ENCODE measurements at regions not wholly inside any gene's neighbourhood (a gene's known extent, or its start where the extent isn't known, plus 50 kb on each side); places are given as distances from the start of the nearest gene placed in this dataset.
A peak's percentile ranks its signal among the peaks of the same experiment; 100 is the strongest.
"Not testable (repeated sequence)": the region's sequence is repeated elsewhere in the genome, so short reads cannot be mapped to it uniquely, and the experiment has no call there.

DNA sequence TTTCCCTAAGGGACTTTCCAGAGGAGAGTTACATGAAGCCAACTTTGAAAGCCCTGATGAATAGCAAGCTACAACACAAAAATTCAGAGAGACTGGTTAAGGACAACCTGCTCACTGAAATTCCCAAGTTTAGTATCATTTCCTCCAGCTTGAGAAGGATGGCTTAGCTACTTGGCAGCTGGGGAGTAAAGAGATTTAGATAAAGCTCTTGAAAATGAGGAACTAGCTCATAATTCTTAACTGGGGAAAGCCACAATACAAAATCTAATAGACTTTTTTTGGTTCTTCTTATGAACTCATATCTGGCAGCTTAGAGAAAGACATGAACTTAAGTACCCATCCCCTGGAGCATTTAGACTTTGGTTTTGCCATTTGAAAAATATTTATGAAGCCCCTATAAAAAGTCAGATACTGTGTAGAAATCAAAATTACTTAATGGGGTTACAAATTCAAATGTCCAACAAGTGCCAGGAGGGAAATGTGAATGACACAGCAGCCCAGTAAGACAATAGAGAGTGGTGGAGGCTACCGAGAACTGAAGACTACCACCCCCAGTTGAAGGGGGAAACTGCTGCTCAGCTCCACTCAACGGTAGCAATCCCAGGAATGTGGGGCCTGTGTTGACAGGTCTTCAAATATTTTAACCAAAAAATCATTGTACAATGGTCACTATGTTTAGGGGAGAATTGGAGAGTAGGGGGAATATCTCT is 79.4 kb upstream of the ADRB2 start:
- Histone ChIP-seq H3K27ac (ENCODE audit: low read depth, low read length) (no peak overlapping the region), H3K9me3 (ENCODE audit: low read length) (no peaks in the 10 kb centered on the region), H3K36me3 (ENCODE audit: insufficient read depth, low read length) (no peaks in the 10 kb centered on the region), H3K4me1 (ENCODE audit: insufficient read depth, low read length) (no peaks in the 10 kb centered on the region), H3K4me3 (ENCODE audit: low read length) (no peak overlapping the region), H3K27me3 (ENCODE audit: insufficient read depth, low read length, poor library complexity, severe bottlenecking) (no peaks in the 10 kb centered on the region)
- H3K4me1 Mint-ChIP-seq, result no peaks in the 10 kb centered on the region
- peak overlapping the region in 1 of 8 donors; percentile 81 for H3K27ac Mint-ChIP-seq
- H3K36me3 Mint-ChIP-seq, result no peaks in the 10 kb centered on the region
- peaks cover 0 to 3% of the 10 kb centered on the region in 2 donors for H3K27me3 Mint-ChIP-seq
- ChIA-PET POLR2A (no interaction called here), CTCF (interaction anchor here (0.8 to 4.0 kb wide), 4 partner anchors 16 to 288 kb away, joined by 3 to 11 read pairs (median 4); no protein-coding TSS in a partner anchor)
- no peak for DNase-seq
- no peak overlapping the region for H3K4me3 Mint-ChIP-seq
- H3K9me3 Mint-ChIP-seq, result no peaks in the 10 kb centered on the region

DNA sequence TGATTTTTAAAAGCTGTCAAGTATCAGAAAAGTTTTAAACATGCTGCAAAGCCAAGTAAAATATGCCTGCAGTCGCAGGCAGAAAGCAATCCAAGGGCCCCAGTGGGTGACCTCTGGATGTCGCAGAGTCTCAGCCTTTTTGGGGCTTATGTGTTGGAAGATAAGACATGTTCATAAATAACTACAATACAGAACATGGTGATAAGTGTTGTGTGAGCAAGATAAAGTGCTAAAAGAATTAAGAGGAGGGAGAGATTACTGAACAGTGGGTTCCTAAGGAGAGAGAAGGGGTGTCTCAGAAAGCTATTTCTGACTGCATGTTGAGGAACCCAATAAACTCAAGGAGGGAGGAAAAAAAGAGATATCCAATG is 78.9 kb upstream of the ADRB2 start:
- H3K27me3 ChIP-seq (ENCODE audit: insufficient read depth, low read length, poor library complexity, severe bottlenecking), result no peaks in the 10 kb centered on the region
- Mint-ChIP-seq H3K36me3 (no peaks in the 10 kb centered on the region), H3K9me3 (no peaks in the 10 kb centered on the region), H3K27me3 (peaks cover 0 to 3% of the 10 kb centered on the region in 2 donors), H3K4me3 (no peak overlapping the region), H3K27ac (no peak overlapping the region), H3K4me1 (no peaks in the 10 kb centered on the region)
- H3K9me3 ChIP-seq (ENCODE audit: low read length), result no peaks in the 10 kb centered on the region
- H3K36me3 ChIP-seq (ENCODE audit: insufficient read depth, low read length), result no peaks in the 10 kb centered on the region
- no peaks in the 10 kb centered on the region for H3K4me1 ChIP-seq (ENCODE audit: insufficient read depth, low read length)
- no peak overlapping the region for H3K27ac ChIP-seq (ENCODE audit: low read depth, low read length)
- CTCF ChIA-PET, result interaction anchor here (1.4 to 4.0 kb wide), 2 partner anchors 17 to 210 kb away, joined by 5 to 11 read pairs; no protein-coding TSS in a partner anchor
- POLR2A ChIA-PET, result no interaction called here
- no peak for DNase-seq
- no peak overlapping the region for H3K4me3 ChIP-seq (ENCODE audit: low read length)

DNA sequence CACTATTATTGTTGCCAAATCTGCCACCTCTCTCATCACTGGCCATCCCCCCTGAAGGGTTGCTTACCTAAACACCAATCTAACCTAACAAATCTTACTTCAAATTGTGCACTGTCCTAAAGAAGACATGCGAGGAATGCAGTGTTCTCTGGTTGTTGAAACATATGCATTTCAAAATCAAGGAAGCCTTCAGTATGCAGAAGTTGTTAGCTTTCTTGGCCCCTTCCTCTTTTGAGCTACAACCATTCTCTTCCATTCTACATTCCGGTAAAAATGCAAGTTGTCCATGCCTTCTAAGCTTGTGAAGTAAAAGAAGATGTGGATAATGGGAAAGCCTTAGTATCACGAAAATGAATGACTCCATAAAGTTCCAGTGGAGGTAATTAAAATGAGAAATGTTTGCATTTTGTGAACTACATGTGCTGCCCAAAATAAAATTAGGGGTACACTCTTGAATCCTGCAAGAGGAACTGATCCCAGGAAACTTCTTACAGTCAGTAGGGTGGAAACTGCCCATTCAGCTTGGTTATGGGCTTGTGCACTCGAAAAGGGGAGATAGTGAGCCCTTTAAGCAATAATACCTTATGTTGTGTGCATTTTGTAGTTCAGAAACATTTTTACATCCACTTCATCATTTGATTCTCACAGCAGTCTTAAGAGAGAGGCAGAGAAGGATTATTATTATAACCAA is 77.6 kb upstream of the ADRB2 start:
- no peak overlapping the region for H3K27ac Mint-ChIP-seq
- no peak for DNase-seq
- H3K27me3 Mint-ChIP-seq, result peaks cover 0 to 3% of the 10 kb centered on the region in 2 donors
- Histone ChIP-seq H3K4me1 (ENCODE audit: insufficient read depth, low read length) (no peaks in the 10 kb centered on the region), H3K27me3 (ENCODE audit: insufficient read depth, low read length, poor library complexity, severe bottlenecking) (no peaks in the 10 kb centered on the region), H3K4me3 (ENCODE audit: low read length) (no peak overlapping the region), H3K27ac (ENCODE audit: low read depth, low read length) (no peak overlapping the region), H3K9me3 (ENCODE audit: low read length) (no peaks in the 10 kb centered on the region), H3K36me3 (ENCODE audit: insufficient read depth, low read length) (no peaks in the 10 kb centered on the region)
- POLR2A ChIA-PET, result no interaction called here
- H3K4me1 Mint-ChIP-seq, result no peaks in the 10 kb centered on the region
- peaks cover 0 to 10% (median 2%) of the 10 kb centered on the region in 3 donors for H3K36me3 Mint-ChIP-seq
- CTCF ChIA-PET, result interaction anchor here (1.2 to 1.3 kb wide), 4 partner anchors 10 to 242 kb away, joined by 3 to 4 read pairs (median 3); no protein-coding TSS in a partner anchor
- H3K9me3 Mint-ChIP-seq, result peaks cover 0 to 4% (median 0%) of the 10 kb centered on the region in 5 donors
- H3K4me3 Mint-ChIP-seq, result no peak overlapping the region

DNA sequence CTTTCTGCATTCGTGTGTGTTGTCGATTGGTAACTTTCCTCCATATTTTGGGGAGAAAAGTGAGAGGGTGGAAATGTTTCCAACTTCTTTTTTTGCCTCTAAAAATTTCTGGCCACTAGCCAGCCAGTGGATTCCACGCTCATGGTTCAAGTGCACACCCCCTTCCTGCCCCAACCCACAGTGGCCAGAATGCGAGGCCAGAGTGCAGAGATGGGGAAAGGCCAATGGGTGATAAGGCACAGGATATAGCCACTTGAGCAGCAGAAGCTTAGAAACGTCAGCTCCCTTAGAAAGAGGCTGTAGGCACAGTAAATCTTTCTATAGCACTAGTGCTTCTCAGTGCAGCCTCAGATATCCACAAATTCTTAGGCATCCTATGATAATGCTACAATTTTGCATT is 75.8 kb upstream of the ADRB2 start:
- Histone ChIP-seq H3K4me3 (ENCODE audit: low read length) (no peak overlapping the region), H3K9me3 (ENCODE audit: low read length) (no peaks in the 10 kb centered on the region), H3K27ac (ENCODE audit: low read depth, low read length) (no peak overlapping the region), H3K27me3 (ENCODE audit: insufficient read depth, low read length, poor library complexity, severe bottlenecking) (no peaks in the 10 kb centered on the region), H3K36me3 (ENCODE audit: insufficient read depth, low read length) (no peaks in the 10 kb centered on the region), H3K4me1 (ENCODE audit: insufficient read depth, low read length) (no peaks in the 10 kb centered on the region)
- no peaks in the 10 kb centered on the region for H3K4me1 Mint-ChIP-seq
- DNase-seq, result no peak
- POLR2A ChIA-PET, result no interaction called here
- CTCF ChIA-PET, result interaction anchor here (0.7 kb wide), 1 partner anchor 208 kb away, joined by 3 read pairs; no protein-coding TSS in a partner anchor
- H3K36me3 Mint-ChIP-seq, result peaks cover 0 to 10% (median 2%) of the 10 kb centered on the region in 3 donors
- H3K27ac Mint-ChIP-seq, result no peak overlapping the region
- H3K27me3 Mint-ChIP-seq, result no peaks in the 10 kb centered on the region
- peaks cover 0 to 9% (median 4%) of the 10 kb centered on the region in 5 donors for H3K9me3 Mint-ChIP-seq
- no peak overlapping the region for H3K4me3 Mint-ChIP-seq

DNA sequence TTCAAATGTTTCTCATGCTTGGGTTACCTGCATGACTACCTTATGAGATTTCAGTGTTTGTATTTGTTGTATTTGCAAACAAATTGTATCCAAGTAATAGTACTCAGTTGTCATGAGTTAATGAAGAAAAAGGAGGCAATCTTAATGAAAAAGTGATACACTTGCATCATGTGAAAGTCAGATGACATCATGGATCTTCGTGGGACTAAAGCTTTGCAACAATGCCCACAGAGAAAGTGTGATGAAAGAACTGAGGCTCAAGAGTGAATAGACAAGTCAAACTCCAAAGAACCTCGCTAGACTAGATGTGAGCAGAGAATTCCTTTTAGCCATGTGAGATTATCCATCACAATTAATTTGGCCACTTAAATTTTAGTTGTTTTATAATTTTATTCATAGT is 75.4 kb upstream of the ADRB2 start:
- H3K27ac ChIP-seq (ENCODE audit: low read depth, low read length), result no peak overlapping the region
- Mint-ChIP-seq H3K9me3 (peaks cover 2 to 11% (median 8%) of the 10 kb centered on the region in 5 donors), H3K36me3 (peaks cover 0 to 12% (median 2%) of the 10 kb centered on the region in 3 donors), H3K27ac (peak overlapping the region in 1 of 8 donors; percentile 32), H3K27me3 (peaks cover 0 to 2% of the 10 kb centered on the region in 2 donors), H3K4me3 (no peak overlapping the region), H3K4me1 (no peaks in the 10 kb centered on the region)
- no peaks in the 10 kb centered on the region for H3K27me3 ChIP-seq (ENCODE audit: insufficient read depth, low read length, poor library complexity, severe bottlenecking)
- CTCF ChIA-PET, result interaction anchor here (0.9 kb wide), 1 partner anchor 9 kb away, joined by 3 read pairs; no protein-coding TSS in a partner anchor
- no peaks in the 10 kb centered on the region for H3K9me3 ChIP-seq (ENCODE audit: low read length)
- no peak overlapping the region for H3K4me3 ChIP-seq (ENCODE audit: low read length)
- DNase-seq, result no peak
- POLR2A ChIA-PET, result no interaction called here
- no peaks in the 10 kb centered on the region for H3K36me3 ChIP-seq (ENCODE audit: insufficient read depth, low read length)
- no peaks in the 10 kb centered on the region for H3K4me1 ChIP-seq (ENCODE audit: insufficient read depth, low read length)

DNA sequence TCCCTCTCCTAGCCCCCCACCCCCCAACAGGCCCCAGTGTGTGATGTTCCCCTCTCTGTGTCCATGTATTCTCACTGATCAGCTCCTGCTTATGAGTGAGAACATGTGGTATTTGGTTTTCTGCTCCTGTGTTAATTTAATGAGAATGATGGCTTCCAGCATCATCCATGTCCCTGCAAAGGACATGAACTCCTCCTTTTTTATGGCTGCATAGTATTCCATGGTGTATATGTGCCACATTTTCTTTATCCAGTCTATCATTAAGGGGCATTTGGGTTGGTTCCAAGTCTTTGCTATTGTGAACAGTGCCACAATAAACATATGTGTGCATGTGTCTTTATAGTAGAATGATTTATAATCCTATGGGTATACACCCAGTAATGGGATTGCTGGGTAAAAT is 74.0 kb upstream of the ADRB2 start:
- H3K36me3 Mint-ChIP-seq, result peaks cover 0 to 21% (median 2%) of the 10 kb centered on the region in 3 donors
- H3K9me3 ChIP-seq (ENCODE audit: low read length); H3K27ac ChIP-seq (ENCODE audit: low read depth, low read length); H3K27me3 ChIP-seq (ENCODE audit: insufficient read depth, low read length, poor library complexity, severe bottlenecking); H3K4me3 ChIP-seq (ENCODE audit: low read length); CTCF ChIA-PET; DNase-seq; H3K4me3 Mint-ChIP-seq; H3K4me1 Mint-ChIP-seq; H3K36me3 ChIP-seq (ENCODE audit: insufficient read depth, low read length); POLR2A ChIA-PET; H3K4me1 ChIP-seq (ENCODE audit: insufficient read depth, low read length): not testable (repeated sequence)
- H3K9me3 Mint-ChIP-seq, result peaks cover 15 to 24% (median 20%) of the 10 kb centered on the region in 5 donors
- H3K27me3 Mint-ChIP-seq, result peaks cover 2 to 14% of the 10 kb centered on the region in 2 donors
- H3K27ac Mint-ChIP-seq, result peak overlapping the region in 1 of 8 donors; percentile 12

DNA sequence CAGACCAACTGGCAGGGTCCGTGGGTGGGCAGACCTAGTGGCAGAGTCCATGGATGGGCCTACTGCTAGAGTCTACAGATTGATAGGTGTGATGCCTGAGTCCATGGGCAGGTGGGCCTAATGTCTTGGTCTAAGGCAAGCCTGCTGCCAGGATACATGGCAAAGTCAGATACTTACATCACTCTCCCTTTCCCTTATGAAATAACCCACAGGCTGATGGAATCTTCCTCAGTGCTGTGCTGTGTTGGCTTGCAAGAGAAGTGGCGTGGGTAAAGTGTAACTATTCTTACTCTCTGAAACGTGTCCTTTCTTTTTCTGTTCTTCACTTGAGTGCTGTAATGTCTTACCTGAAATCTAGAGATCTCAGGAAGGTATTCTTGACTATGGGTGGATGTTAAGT is 67.3 kb upstream of the ADRB2 start:
- H3K4me1 Mint-ChIP-seq, result peaks cover 3 to 5% (median 4%) of the 10 kb centered on the region in 3 donors
- Histone ChIP-seq H3K9me3 (ENCODE audit: low read length) (no peaks in the 10 kb centered on the region), H3K4me3 (ENCODE audit: low read length) (no peak overlapping the region), H3K4me1 (ENCODE audit: insufficient read depth, low read length) (no peaks in the 10 kb centered on the region), H3K36me3 (ENCODE audit: insufficient read depth, low read length) (no peaks in the 10 kb centered on the region), H3K27me3 (ENCODE audit: insufficient read depth, low read length, poor library complexity, severe bottlenecking) (no peaks in the 10 kb centered on the region), H3K27ac (ENCODE audit: low read depth, low read length) (no peak overlapping the region)
- H3K27ac Mint-ChIP-seq, result no peak overlapping the region
- H3K36me3 Mint-ChIP-seq, result peaks cover 0 to 11% (median 0%) of the 10 kb centered on the region in 3 donors
- H3K9me3 Mint-ChIP-seq, result peaks cover 20 to 30% (median 25%) of the 10 kb centered on the region in 5 donors
- DNase-seq, result no peak
- POLR2A ChIA-PET, result no interaction called here
- CTCF ChIA-PET, result no interaction called here
- H3K4me3 Mint-ChIP-seq, result no peak overlapping the region
- peaks cover 2 to 44% of the 10 kb centered on the region in 2 donors for H3K27me3 Mint-ChIP-seq

DNA sequence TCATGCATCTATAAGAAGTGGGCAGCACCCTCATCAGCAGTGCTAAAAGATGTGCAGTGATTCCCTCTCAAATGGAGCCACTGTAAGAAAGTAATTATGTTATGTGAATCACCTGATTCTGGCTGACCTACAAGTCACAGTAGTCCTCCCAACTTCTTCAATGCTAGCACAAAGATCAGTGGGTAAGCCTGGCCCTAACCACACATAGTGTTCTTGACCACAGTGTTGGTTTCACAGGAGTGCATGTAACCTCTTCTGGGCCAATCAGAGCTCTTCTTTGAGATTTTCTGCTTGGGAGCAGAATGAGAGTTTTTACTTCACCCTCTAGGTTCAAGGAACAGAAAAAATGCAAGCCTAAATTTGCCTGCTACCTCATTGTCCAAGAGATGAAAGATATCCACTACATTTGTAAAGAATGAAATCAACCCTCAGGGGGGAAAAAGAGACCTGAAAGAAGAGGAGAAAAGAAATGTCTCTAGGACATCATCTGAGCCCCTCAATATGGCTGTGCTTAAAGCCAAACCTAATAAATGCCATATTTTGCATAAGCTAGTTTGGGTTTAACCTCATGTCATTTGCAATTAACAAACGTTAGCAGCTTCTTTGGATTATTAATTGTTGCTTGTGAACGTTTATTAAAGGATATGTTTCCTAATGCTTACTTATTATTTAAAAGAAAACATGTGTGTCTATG is 65.3 kb upstream of the ADRB2 start:
- H3K27ac Mint-ChIP-seq, result peak overlapping the region in 1 of 8 donors; percentile 7
- peaks cover 0 to 8% (median 0%) of the 10 kb centered on the region in 3 donors for H3K36me3 Mint-ChIP-seq
- Histone ChIP-seq H3K9me3 (ENCODE audit: low read length) (no peaks in the 10 kb centered on the region), H3K4me1 (ENCODE audit: insufficient read depth, low read length) (no peaks in the 10 kb centered on the region), H3K27me3 (ENCODE audit: insufficient read depth, low read length, poor library complexity, severe bottlenecking) (no peaks in the 10 kb centered on the region), H3K4me3 (ENCODE audit: low read length) (no peak overlapping the region), H3K36me3 (ENCODE audit: insufficient read depth, low read length) (no peaks in the 10 kb centered on the region), H3K27ac (ENCODE audit: low read depth, low read length) (no peak overlapping the region)
- peaks cover 3 to 5% (median 4%) of the 10 kb centered on the region in 3 donors for H3K4me1 Mint-ChIP-seq
- H3K9me3 Mint-ChIP-seq, result peaks cover 9 to 23% (median 21%) of the 10 kb centered on the region in 5 donors
- no peak for DNase-seq
- peaks cover 2 to 41% of the 10 kb centered on the region in 2 donors for H3K27me3 Mint-ChIP-seq
- peak overlapping the region in 1 of 7 donors; percentile 15 for H3K4me3 Mint-ChIP-seq
- ChIA-PET CTCF (no interaction called here), POLR2A (no interaction called here)
